Muscle layer of duodenum (tissue), 2 donors: ENCODE measurements at regions not wholly inside any gene's neighbourhood (a gene's known extent, or its start where the extent isn't known, plus 50 kb on each side); places are given as distances from the start of the nearest gene placed in this dataset.

Experiments used
- H3K27ac ChIP-seq: one replicate; pipeline ENCODE4 v1.7.0; 2013; ENCODE audit warnings: mild to moderate bottlenecking, low read length
- H3K27me3 ChIP-seq: one replicate; pipeline ENCODE4 v1.7.0; 2013; ENCODE audit warnings: low read depth, mild to moderate bottlenecking, control low read depth, low read length
- H3K36me3 ChIP-seq, 2 donors: one replicate each; pipeline ENCODE4 v1.7.0; 2013; ENCODE audit warnings: low read length in 2 of 2, control low read depth in 1 of 2, mild to moderate bottlenecking in 1 of 2; ENCODE audit not compliant: insufficient read depth in 2 of 2, control insufficient read depth in 1 of 2
- H3K4me1 ChIP-seq, 2 donors: one replicate each; pipeline ENCODE4 v1.7.0; 2013; ENCODE audit warnings: low read length in 2 of 2, mild to moderate bottlenecking in 2 of 2, control low read depth in 1 of 2, moderate library complexity in 1 of 2; ENCODE audit not compliant: insufficient read depth in 2 of 2, control insufficient read depth in 1 of 2
- H3K4me3 ChIP-seq, 2 donors: one replicate each; pipeline ENCODE4 v1.7.0; 2013; ENCODE audit warnings: low read length in 2 of 2, low read depth in 1 of 2, mild to moderate bottlenecking in 1 of 2
- H3K9me3 ChIP-seq, 2 donors: one replicate each; pipeline ENCODE4 v1.7.0; 2013; ENCODE audit warnings: low read length in 2 of 2, control low read depth in 1 of 2, mild to moderate bottlenecking in 1 of 2; ENCODE audit not compliant: control insufficient read depth in 1 of 2
- donor health status: healthy.

DNA sequence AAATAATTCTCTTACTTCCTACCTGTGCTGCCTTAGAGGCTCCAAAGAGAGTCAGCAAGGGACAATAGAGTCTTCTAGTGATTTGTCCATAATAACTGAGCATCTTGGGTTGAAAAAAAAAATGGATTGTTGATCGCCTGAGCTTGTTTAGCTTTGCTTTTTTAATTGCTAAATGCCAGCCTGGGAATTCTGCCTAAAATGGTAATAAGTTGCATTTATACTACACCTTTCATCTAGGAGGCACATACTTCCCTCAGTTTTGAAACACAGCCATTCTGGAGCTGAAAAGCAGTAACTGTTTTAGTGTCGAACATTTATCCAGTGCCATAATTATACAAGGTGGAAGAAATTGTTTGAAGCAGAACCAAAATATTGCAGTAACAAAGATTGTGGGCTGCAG is 421.3 kb downstream of the CAAP1 start:
- H3K27ac ChIP-seq, result no peak overlapping the region

DNA sequence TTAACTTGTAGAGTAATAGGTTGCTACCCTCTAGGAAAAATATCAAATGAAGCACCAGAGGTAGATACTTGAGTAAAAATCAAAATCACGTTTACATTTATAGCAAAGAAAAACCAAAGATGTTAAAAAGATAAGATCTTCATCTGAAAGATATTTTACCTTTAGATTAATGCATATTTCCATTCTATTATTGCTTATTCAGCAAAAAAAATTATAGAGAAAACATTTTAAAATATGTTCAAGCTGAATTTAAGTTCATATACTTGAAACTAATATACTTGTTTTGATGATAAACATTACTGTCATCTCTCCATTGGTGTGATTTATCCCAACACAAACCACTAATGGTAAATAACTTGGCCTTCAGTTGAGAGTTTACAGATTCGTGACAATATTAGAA is 422.3 kb downstream of the CAAP1 start:
- no peaks in the 10 kb centered on the region for H3K4me1 ChIP-seq
- H3K36me3 ChIP-seq, result no peaks in the 10 kb centered on the region
- H3K4me3 ChIP-seq, result no peak overlapping the region
- no peak overlapping the region for H3K27ac ChIP-seq
- H3K27me3 ChIP-seq, result no peaks in the 10 kb centered on the region
- peaks cover 0 to 5% of the 10 kb centered on the region in 2 donors for H3K9me3 ChIP-seq

More for the DNA sequence above, 421.3 kb downstream of the CAAP1 start:
- no peaks in the 10 kb centered on the region for H3K27me3 ChIP-seq
- H3K36me3 ChIP-seq, result no peaks in the 10 kb centered on the region
- H3K4me3 ChIP-seq, result no peak overlapping the region
- H3K9me3 ChIP-seq, result peaks cover 0 to 5% of the 10 kb centered on the region in 2 donors
- H3K4me1 ChIP-seq, result no peaks in the 10 kb centered on the region

DNA sequence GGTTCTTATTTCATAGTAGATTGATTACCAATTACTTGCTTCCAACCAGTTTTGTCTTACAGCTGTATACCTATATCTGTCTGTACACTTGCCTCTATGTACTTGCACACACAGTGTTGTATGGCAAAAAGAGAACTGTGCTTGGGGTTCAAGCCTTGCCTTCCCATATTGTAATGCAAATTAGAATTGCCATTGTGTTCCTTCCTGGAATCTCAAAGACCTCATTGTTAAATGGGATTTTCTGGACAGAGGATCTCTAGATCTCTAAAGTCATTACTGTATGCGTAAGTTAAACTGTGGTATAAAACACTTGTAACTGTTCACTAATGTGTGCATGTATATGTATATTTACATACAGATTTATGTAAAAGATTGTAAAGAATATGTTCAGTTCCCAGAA is 428.8 kb downstream of the CAAP1 start:
- Histone ChIP-seq H3K9me3 (peaks cover 0 to 2% of the 10 kb centered on the region in 2 donors), H3K4me3 (no peak overlapping the region), H3K36me3 (no peaks in the 10 kb centered on the region)

DNA sequence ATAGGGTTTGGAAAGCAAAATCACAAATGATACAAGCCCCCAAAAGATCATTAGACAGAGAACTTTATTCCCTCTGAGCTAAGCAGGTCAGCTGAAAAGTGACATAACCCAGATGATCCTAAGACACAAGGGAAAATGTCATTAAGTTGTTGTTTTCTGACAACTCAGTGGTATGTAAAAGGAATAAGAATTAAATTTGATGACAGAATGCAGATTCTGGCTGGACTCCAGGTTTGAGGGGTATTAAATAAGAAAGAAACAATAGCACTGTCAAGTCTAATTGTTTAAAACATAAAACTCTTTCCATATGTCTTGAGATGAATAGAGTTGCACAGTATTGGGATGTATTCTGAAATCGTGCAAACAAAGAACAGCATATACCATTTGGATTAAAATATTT is 429.9 kb downstream of the CAAP1 start:
- Histone ChIP-seq H3K27ac (no peak overlapping the region), H3K4me3 (no peak overlapping the region), H3K4me1 (no peaks in the 10 kb centered on the region), H3K36me3 (no peaks in the 10 kb centered on the region), H3K9me3 (no peaks in the 10 kb centered on the region), H3K27me3 (no peaks in the 10 kb centered on the region)

More for the DNA sequence above, 428.8 kb downstream of the CAAP1 start:
- Histone ChIP-seq H3K27me3 (no peaks in the 10 kb centered on the region), H3K27ac (no peak overlapping the region), H3K4me1 (no peaks in the 10 kb centered on the region)

DNA sequence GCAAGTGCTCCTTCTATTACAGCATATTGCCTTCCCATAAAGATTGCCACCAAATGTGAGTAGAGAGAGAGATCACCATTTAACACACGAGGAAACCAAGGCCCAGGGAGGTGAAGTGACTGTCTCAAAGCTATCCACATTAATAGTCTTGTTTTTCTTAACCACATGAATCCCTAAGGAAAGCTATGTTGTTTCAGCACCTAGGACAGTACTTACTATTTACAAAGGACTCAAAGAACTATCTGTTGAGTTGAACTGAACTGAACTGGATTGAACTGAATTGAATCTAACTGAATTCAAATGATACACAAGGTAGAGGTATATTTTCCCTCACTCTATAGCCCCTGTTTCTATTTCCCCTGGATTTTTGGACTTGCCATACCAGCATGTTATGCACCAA is 430.4 kb downstream of the CAAP1 start:
- Histone ChIP-seq H3K27me3 (no peaks in the 10 kb centered on the region), H3K4me3 (no peak overlapping the region), H3K27ac (no peak overlapping the region), H3K9me3 (no peaks in the 10 kb centered on the region), H3K36me3 (no peaks in the 10 kb centered on the region), H3K4me1 (no peaks in the 10 kb centered on the region)

DNA sequence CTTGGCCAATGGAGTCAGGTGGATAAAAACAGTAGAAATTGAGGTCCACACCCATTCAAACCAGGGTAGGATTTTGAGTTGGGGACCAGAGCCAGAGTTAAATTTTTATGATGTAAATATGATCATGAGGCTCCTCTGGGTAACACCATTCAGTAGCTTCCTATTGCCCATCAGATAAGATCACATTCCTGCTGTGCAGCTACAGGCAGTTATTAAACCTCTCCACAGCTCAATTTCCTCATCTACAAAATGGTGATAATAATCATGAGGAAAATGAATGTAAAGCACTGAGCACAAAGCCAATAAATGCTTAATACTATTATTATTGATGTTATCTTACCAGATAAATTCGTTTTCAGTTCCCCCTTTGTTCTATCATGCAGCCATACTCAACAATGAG is 432.0 kb downstream of the CAAP1 start:
- Histone ChIP-seq H3K27ac (no peak overlapping the region), H3K4me3 (no peak overlapping the region), H3K27me3 (no peaks in the 10 kb centered on the region), H3K4me1 (no peaks in the 10 kb centered on the region), H3K36me3 (no peaks in the 10 kb centered on the region), H3K9me3 (no peaks in the 10 kb centered on the region)

DNA sequence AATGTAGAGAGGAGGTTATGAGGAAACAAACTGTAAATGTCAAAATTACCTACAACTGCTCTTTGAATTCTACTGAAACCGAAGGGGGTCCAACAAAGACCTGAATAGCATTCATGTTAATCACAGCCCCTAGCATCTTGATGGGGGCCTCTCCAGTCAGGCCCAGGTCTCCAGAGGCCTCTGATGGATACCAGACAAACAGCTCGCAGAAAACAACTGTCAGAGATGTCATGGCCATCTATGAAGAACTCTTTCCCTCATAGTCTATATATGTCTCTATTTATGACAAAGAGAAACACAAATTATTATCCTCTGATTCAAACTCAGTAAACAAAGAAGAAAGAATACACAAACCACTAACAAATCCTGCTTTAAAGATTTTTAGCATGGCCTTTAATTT is 432.6 kb downstream of the CAAP1 start:
- no peaks in the 10 kb centered on the region for H3K9me3 ChIP-seq
- no peak overlapping the region for H3K4me3 ChIP-seq
- H3K4me1 ChIP-seq, result no peaks in the 10 kb centered on the region
- H3K27ac ChIP-seq, result no peak overlapping the region
- no peaks in the 10 kb centered on the region for H3K27me3 ChIP-seq
- no peaks in the 10 kb centered on the region for H3K36me3 ChIP-seq

DNA sequence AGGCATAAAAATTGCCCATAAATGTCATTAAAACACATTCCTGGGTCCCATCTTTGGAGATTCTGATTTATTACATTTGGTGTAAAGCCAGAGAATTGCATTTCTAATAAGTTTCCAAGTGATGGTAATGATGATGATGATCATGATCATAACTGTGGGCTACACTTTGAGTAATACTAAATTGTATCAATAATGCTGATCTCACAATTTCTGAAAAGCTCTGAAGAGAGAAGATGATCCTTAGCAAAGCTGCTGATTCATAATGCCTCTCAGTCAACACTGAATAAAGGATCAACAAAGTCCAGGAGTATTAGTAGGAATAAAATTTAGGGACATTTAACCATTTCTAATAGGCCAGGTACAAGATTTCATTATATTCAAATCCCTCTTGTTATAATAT is 434.5 kb downstream of the CAAP1 start:
- no peak overlapping the region for H3K27ac ChIP-seq

DNA sequence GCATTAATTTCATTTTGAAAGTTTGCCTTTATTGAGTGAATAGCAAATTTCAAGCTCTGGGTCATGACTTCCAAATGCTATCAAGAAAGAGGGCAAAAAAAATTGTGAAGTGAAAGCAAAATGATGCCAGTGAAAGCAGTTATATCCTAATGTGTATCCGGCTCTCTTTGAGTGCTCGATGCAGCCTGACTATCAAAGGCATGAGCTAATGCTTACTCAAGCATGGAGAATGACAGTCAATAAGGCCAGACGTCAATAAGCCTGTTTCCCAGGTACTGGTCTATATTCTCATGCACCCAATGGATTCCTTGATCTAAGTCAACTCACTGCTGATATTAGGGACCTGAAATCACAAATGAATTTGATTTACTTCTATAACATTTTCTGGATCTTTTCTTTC is 435.5 kb downstream of the CAAP1 start:
- Histone ChIP-seq H3K9me3 (no peaks in the 10 kb centered on the region), H3K27me3 (no peaks in the 10 kb centered on the region), H3K4me3 (no peak overlapping the region), H3K4me1 (no peaks in the 10 kb centered on the region), H3K27ac (no peak overlapping the region), H3K36me3 (no peaks in the 10 kb centered on the region)

More for the DNA sequence above, 434.5 kb downstream of the CAAP1 start:
- no peaks in the 10 kb centered on the region for H3K27me3 ChIP-seq
- no peaks in the 10 kb centered on the region for H3K4me1 ChIP-seq
- no peaks in the 10 kb centered on the region for H3K9me3 ChIP-seq
- no peak overlapping the region for H3K4me3 ChIP-seq
- no peaks in the 10 kb centered on the region for H3K36me3 ChIP-seq

DNA sequence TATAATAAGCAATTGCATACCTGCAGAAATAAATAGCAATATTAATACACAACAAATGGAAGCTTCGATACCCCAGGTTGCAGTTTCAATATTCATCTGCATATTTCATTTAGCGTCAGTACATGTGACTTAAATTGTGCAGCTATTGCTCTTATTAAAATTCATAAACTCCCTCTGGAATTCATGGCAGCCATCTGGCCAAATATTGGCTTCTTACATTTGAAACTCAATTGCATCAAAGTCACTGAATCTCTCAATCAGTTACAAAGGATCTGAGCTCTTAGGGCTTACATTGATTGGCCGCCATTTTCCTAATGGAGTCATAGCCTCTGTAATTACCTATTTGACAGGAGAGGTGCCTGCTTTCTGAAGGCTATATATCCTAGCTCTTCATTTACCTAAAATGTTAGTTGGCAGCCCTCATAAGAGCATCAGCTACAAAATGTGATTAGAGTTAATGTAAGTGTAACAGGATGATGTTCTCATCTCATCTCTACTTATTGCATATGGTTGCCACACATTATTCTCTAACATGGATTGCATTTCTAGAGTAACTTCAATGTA is 453.5 kb downstream of the CAAP1 start:
- Histone ChIP-seq H3K4me3 (no peak overlapping the region), H3K36me3 (no peaks in the 10 kb centered on the region), H3K9me3 (no peaks in the 10 kb centered on the region), H3K27ac (no peak overlapping the region), H3K27me3 (no peaks in the 10 kb centered on the region), H3K4me1 (no peaks in the 10 kb centered on the region)

DNA sequence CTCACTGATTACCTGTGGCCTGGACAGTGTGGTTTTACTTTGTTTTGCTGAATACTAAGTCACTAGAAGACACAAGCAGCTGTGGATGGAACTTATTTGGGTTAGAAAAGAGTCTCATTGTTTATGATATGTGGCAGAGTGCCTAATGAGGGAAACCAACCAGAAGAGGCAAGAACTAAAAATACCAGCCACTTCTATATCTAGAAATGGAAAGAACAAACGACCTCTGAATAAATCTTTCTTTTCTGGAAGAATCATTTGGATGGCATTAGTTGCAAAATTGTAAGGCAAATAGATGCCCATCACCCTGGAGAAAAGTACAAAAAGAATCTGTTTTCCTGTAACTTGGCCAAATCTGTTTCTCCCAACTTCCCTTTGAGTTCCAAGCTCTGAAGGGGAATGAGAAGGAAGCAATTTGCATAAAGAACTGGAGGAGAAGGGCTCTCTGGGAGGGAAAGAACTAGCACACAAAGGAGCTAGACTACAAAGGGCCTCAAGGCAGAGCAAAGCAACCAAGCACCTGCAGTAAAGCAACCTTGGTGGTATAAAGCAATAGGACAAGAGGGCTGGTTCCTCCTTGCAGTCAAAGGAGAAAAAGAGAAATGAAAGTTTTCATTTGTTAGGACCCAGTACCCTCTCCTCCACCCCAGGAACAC is 455.4 kb downstream of the CAAP1 start:
- H3K27me3 ChIP-seq, result no peaks in the 10 kb centered on the region
- no peak overlapping the region for H3K27ac ChIP-seq
- no peaks in the 10 kb centered on the region for H3K9me3 ChIP-seq
- no peaks in the 10 kb centered on the region for H3K4me1 ChIP-seq
- no peaks in the 10 kb centered on the region for H3K36me3 ChIP-seq
- H3K4me3 ChIP-seq, result no peak overlapping the region

DNA sequence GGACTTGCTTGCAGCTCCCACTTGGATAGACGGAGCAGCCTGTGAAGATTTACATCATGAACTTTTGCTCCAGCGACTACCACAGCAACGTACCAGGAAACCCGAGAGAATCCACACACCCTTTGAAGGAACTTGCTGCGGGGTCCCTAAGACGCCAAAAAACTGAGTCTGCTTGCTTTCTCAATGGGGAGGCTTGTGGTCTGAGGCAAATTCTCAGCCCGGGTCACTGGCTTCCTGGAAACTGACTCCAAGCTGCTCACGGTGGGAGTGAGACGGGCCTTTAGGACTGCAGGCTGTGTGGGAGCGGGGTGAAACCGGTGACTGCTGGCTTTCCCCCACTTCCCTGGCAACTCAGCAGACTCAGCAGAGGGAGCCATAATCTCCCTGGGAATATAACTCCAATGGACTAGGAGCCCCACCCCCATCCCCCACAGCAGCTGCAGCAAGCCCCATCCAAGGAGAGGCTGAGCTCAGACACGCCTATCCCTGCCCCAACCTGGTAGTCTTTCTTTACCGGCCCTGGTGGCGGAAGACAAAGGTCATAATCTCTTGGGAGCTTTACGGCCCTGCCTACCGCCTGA is 466.0 kb downstream of the CAAP1 start:
- no peaks in the 10 kb centered on the region for H3K4me1 ChIP-seq
- H3K27me3 ChIP-seq, result no peaks in the 10 kb centered on the region
- H3K4me3 ChIP-seq, result no peak overlapping the region
- no peaks in the 10 kb centered on the region for H3K9me3 ChIP-seq
- H3K36me3 ChIP-seq, result no peaks in the 10 kb centered on the region
- H3K27ac ChIP-seq, result no peak overlapping the region
